GM12891 (cell line): ENCODE measurements at regions not wholly inside any gene's neighbourhood (a gene's known extent, or its start where the extent isn't known, plus 50 kb on each side); places are given as distances from the start of the nearest gene placed in this dataset.

Experiments
- PAX5 ChIP-seq: IDR thresholded peaks from 2 replicates; pipeline ENCODE4 v1.6.1; 2011; ENCODE audit warnings: low read length, moderate library complexity, mild to moderate bottlenecking; ENCODE audit not compliant: insufficient read depth, severe bottlenecking
- POLR2A ChIP-seq: IDR thresholded peaks from 2 replicates; pipeline ENCODE4 v1.6.1; 2011; ENCODE audit warnings: low read depth, low read length, control low read depth

DNA sequence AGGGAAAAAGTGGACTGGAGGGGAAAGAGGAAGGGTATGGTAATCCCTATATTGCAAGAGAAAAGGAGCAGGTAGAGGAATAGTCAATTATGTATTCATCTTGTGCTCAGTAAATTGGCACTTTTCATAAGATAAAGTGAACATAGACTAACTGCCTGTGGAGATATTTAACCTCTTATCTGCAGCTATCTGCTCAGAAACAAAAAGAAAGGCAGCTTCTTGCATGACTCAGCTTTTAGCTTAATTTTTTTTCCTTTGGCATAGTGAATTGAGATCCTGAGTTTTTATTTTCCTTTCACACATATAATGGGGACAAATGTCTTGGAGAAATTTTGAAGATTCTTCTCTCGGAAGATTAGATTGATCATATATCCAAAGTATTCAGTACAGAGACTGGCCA is 127.6 kb upstream of the F3 start:
- TF ChIP-seq PAX5 (no peak), POLR2A (no peak)
